Naive thymus-derived CD8-positive, alpha-beta T cell (primary cell): ENCODE measurements at regions not wholly inside any gene's neighbourhood (a gene's known extent, or its start where the extent isn't known, plus 50 kb on each side); places are given as distances from the start of the nearest gene placed in this dataset.
"Not testable (repeated sequence)": the region's sequence is repeated elsewhere in the genome, so short reads cannot be mapped to it uniquely, and the experiment has no call there.

Source experiments
- ATAC-seq, 2 donors: fragments of 150-1000 bp; cut with Tn5 transposase in 1 of 2; sonication (Bioruptor Pico), chemical (Tn5 transposase) in 1 of 2; 1 replicate in 1 of 2; 2 replicates in 1 of 2; pipeline ENCODE4 v1.10.0; 2021; ENCODE audit warnings: mild to moderate bottlenecking in 2 of 2, moderate library complexity in 2 of 2
- POLR2A ChIA-PET: fragments of 350-600 bp; sonication (Branson Sonifier 250); formaldehyde crosslinking; loops from one replicate; lab custom pipeline; 2021; ENCODE audit warnings: antibody characterized with exemption; lab: Charles Lee
- DNase-seq, 10 donors: peaks; one replicate each; pipeline versions ENCODE4 v3.0.0 to v3.0.0-alpha.2; 2020 to 2022
- H3K27ac Mint-ChIP-seq, 10 donors: one replicate each; pipeline ENCODE4 v1.8.0; 2020 to 2022; ENCODE audit warnings: mild to moderate bottlenecking in 10 of 10, mixed read lengths in 10 of 10, moderate library complexity in 4 of 10, inconsistent platforms in 1 of 10
- H3K27me3 Mint-ChIP-seq, 5 donors: one replicate each; pipeline ENCODE4 v1.8.0; 2021 to 2022; ENCODE audit warnings: mixed read lengths in 5 of 5
- H3K36me3 Mint-ChIP-seq, 3 donors: one replicate each; pipeline ENCODE4 v1.8.0; 2020 to 2022; ENCODE audit warnings: mixed read lengths in 3 of 3, mild to moderate bottlenecking in 2 of 3, inconsistent platforms in 1 of 3
- H3K4me1 Mint-ChIP-seq, 4 donors: one replicate each; pipeline ENCODE4 v1.8.0; 2021 to 2022; ENCODE audit warnings: mixed read lengths in 4 of 4
- H3K4me3 Mint-ChIP-seq, 10 donors: one replicate each; pipeline ENCODE4 v1.8.0; 2020 to 2022; ENCODE audit warnings: mild to moderate bottlenecking in 10 of 10, mixed read lengths in 10 of 10, moderate library complexity in 6 of 10, inconsistent platforms in 1 of 10
- H3K9me3 Mint-ChIP-seq, 9 donors: one replicate each; pipeline ENCODE4 v1.8.0; 2020 to 2022; ENCODE audit warnings: mixed read lengths in 9 of 9, mild to moderate bottlenecking in 3 of 9, inconsistent platforms in 1 of 9, moderate library complexity in 1 of 9

DNA sequence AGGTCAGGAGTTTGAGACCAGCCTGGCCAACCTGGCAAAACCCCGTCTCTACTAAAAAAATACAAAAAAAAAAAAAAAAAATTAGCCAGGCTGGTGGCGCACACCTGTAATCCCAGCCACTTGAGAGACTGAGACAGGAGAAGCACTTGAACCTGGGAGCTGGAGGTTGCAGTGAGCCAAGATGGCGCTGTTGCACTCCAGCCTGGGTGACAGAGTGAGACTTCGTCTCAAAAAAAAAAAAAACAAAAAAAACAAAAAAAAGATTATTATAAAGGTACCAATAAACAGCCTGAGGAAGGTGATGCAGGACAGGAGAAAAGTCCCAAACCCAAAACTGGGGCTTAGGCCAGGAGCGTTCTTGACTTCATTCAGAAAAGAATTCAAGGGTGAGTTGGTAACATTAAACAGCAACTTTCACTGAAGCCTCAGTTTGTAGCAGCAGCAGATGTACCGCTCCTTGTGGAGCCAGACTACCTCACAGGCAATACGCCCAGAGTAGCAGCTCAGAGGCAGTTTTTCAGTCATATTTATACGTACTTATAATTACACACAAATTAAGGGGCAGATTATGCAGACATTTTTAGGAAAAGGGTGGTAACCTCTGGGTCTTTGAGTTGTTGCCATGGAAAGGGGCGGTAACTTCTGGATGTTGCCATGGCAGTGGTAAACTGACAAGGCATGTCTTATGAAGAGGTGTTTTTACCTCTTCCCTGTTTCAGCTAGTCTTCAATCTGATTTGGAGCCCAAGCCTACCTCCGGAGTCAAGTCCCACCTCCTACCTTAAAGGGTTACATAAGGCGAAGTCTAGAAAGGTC, 1596.6 kb upstream of the CELF4 start:
- DNase-seq (no peak), ATAC-seq (no peak)
- H3K4me3 Mint-ChIP-seq: no peak overlapping the region
- H3K4me1 Mint-ChIP-seq: no peaks in the 10 kb centered on the region
- H3K27me3 Mint-ChIP-seq: no peaks in the 10 kb centered on the region
- H3K36me3 Mint-ChIP-seq: no peaks in the 10 kb centered on the region
- POLR2A ChIA-PET: no interaction called here
- peaks cover 0 to 22% (median 2%) of the 10 kb centered on the region in 9 donors for H3K9me3 Mint-ChIP-seq
- no peak overlapping the region for H3K27ac Mint-ChIP-seq

DNA sequence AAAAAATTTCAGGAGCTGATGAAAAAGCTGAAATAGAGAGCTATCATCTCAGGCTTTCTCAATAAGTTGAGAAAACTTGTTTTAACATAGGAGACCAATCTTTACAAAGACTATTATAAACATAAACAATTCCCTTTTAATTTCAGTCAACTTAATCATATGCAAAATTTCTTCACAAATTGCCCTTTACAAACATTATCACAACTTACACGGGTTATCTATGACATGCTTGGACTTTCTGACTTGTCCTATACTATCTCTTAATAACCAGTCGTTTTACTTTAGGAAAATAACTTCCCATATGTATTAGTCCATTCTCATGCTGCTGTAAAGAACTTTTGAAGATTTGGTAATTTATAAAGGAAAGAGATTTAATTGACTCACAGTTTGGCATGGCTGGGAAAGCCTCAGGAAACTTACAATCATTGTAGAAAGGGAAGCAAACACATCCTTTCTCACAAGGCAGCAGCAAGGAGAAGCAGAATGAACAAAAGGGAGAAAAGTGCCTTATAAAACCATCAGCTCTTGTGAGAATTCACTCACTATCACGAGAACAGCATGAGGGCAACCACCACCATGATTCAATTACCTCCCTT, 1583.7 kb upstream of the CELF4 start:
- H3K9me3 Mint-ChIP-seq: peaks cover 3 to 42% (median 13%) of the 10 kb centered on the region in 9 donors
- no peak overlapping the region for H3K4me3 Mint-ChIP-seq
- DNase-seq (no peak), ATAC-seq (no peak)
- POLR2A ChIA-PET: no interaction called here
- H3K36me3 Mint-ChIP-seq: no peaks in the 10 kb centered on the region
- peaks cover 0 to 4% (median 0%) of the 10 kb centered on the region in 5 donors for H3K27me3 Mint-ChIP-seq
- H3K4me1 Mint-ChIP-seq: peaks cover 0 to 2% (median 0%) of the 10 kb centered on the region in 4 donors
- H3K27ac Mint-ChIP-seq: no peak overlapping the region

DNA sequence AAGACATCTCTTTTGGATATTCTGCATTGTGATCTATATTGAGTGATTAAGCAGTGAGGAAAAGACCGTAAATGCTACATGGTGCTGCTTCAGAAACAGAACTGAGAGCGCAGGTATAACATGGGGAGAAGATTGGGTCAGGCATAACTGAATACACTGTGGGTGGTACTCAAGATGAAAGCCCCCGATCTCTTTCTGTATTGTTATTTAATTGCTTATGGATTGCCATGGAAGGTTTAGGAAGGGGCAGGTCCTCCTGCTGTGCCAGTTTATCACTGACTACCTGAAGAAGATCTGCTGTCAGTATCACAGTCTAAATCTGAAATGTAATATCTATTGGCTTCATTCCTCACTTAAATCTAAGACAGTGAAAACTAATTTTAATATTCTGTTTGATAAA, 1568.7 kb upstream of the CELF4 start:
- POLR2A ChIA-PET: no interaction called here
- Mint-ChIP-seq H3K27ac (no peak overlapping the region), H3K27me3 (no peaks in the 10 kb centered on the region), H3K4me1 (no peaks in the 10 kb centered on the region), H3K4me3 (no peak overlapping the region), H3K9me3 (peaks cover 3 to 38% (median 11%) of the 10 kb centered on the region in 9 donors), H3K36me3 (no peaks in the 10 kb centered on the region)
- ATAC-seq (no peak), DNase-seq (no peak)

DNA sequence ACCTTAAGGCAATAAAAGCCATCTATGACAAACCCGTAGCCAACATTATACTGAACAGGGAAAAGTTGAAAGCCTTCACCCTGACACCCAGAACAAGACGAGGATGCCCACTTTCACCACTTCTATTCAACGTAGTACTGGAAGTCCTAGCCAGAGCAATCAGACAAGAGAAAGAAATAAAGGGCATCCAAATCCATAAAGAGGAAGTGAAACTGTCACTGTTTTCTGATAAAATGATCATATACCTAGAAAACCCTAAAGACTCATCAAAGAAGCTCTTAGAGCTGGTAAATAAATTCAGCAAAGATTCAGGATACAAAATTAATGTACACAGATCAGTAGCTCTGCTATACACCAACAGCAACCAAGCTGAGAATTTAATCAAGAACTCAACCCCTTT, 1561.9 kb upstream of the CELF4 start:
- POLR2A ChIA-PET, H3K27ac Mint-ChIP-seq, H3K4me3 Mint-ChIP-seq, H3K36me3 Mint-ChIP-seq, DNase-seq, ATAC-seq, H3K4me1 Mint-ChIP-seq, H3K27me3 Mint-ChIP-seq: not testable (repeated sequence)
- peaks cover 0 to 72% (median 9%) of the 10 kb centered on the region in 9 donors for H3K9me3 Mint-ChIP-seq

DNA sequence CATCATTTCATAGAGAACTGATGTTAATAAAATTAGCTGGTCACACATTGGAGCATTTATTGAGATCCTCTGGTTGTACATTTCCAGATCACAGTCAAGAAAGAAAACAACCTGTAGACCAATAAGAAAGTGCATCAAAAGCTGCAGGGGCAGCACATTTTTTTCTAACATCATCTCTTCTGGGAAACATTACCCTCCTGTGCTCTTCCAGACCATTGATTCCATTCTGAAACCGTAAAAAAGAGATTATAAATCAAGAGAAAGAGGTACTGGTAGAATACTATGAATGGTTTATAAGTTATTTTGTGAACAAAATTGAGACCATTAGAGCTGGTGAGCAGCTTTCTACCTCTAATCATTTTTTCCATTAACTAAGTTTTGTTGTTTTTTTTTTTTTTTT, 1548.2 kb upstream of the CELF4 start:
- Mint-ChIP-seq H3K27me3 (no peaks in the 10 kb centered on the region), H3K4me1 (no peaks in the 10 kb centered on the region), H3K4me3 (no peak overlapping the region), H3K36me3 (no peaks in the 10 kb centered on the region), H3K9me3 (peaks cover 0 to 9% (median 0%) of the 10 kb centered on the region in 9 donors), H3K27ac (no peak overlapping the region)
- DNase-seq (no peak), ATAC-seq (no peak)
- POLR2A ChIA-PET: no interaction called here

DNA sequence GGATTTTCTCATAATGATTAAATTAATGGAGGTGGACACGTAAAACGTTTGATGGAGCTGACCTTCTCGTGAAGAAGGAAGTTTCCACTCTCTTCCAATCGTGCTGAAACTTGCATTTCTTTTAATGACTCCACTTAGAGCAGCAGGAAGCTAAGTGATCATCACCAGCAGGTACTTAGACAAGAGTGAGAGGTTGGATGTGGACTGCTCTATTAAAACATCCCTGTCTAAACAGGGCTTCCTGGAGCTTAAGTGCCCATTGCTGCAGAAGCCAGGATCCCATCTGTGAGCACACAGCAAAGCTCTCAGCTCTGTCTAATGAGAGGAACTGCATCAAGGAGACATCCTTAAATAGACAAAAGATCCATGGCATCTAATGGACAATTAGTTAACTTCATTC, 1539.5 kb upstream of the CELF4 start:
- DNase-seq: no peak
- no peak overlapping the region for H3K4me3 Mint-ChIP-seq
- H3K9me3 Mint-ChIP-seq: peaks cover 0 to 4% (median 0%) of the 10 kb centered on the region in 9 donors
- no peaks in the 10 kb centered on the region for H3K36me3 Mint-ChIP-seq
- no peaks in the 10 kb centered on the region for H3K4me1 Mint-ChIP-seq
- POLR2A ChIA-PET: no interaction called here
- ATAC-seq: no peak
- H3K27ac Mint-ChIP-seq: no peak overlapping the region
- H3K27me3 Mint-ChIP-seq: no peaks in the 10 kb centered on the region

DNA sequence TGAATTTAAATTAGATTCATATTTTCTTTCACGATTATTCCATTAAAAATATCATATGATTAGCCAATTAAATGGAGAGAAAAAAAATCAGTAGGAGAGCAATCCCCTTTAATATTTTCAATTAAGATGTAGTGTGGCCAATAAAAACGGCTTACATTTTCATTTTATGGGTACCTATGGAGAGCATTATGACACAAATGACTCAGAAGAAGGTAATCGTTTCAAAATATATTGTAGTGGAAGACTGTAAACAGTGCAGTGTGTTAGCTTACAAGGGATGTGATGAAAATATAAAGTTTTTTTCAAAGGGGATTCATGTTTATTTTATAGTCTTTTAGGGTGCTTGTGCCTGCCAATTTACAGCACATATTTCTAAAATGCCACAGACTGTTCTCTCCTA, 1507.4 kb upstream of the CELF4 start:
- Mint-ChIP-seq H3K36me3 (no peaks in the 10 kb centered on the region), H3K9me3 (peaks cover 0 to 19% (median 5%) of the 10 kb centered on the region in 9 donors), H3K4me3 (no peak overlapping the region), H3K4me1 (no peaks in the 10 kb centered on the region), H3K27me3 (no peaks in the 10 kb centered on the region), H3K27ac (no peak overlapping the region)
- DNase-seq (no peak), ATAC-seq (no peak)
- POLR2A ChIA-PET: no interaction called here

DNA sequence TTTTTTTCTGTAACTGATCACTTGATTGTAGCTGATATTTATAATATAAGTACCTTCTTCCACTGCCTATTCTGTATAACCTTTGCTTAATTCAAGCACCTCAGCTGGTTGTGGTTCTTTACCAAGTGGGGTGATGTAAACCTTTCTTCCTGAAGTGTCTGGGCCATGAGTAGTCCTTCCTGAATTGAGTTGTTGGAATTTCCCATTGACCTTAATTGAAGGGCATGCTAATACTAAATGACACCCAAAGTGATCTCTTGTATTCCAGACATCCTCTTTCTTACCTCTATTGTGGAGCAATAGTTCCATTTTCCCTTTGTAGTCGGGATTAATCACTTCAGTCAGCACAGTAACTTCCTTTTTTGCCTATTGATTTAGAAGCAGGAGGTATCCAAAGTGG, 1496.8 kb upstream of the CELF4 start:
- no peak for DNase-seq
- Mint-ChIP-seq H3K27ac (no peak overlapping the region), H3K27me3 (no peaks in the 10 kb centered on the region), H3K36me3 (no peaks in the 10 kb centered on the region), H3K9me3 (peaks cover 0 to 39% (median 2%) of the 10 kb centered on the region in 9 donors), H3K4me3 (no peak overlapping the region), H3K4me1 (no peaks in the 10 kb centered on the region)
- POLR2A ChIA-PET: no interaction called here
- no peak for ATAC-seq

DNA sequence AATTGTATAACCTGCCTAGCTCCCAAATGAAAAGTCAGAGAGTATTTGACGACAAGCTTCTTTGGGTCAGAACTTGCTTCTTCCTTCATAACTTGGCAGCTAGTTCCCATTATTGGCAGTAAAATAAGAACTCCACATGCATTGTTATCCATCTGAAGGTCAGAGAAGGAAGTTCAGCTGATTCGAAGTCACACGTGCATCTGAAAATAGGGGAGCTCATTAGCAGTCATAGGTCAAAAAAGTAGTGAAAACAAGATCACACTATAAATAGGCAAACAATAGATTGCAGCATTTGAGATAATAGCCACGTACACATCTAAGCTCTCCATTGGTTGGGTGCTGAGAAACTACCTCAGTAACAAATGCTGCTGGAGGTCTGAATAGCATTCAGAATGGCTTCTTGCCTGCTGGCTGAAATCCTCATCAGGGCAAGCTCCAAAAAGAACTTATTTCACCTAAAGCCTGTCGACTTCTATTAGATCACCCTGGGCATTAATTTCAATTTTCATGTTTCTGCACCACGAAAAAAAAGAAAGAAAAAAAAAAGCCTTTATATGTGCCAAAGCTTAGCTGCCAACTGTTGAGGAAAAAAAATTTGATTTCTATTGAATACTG, 1492.9 kb upstream of the CELF4 start:
- no peak overlapping the region for H3K4me3 Mint-ChIP-seq
- no peak for DNase-seq
- H3K27ac Mint-ChIP-seq: no peak overlapping the region
- H3K36me3 Mint-ChIP-seq: no peaks in the 10 kb centered on the region
- peaks cover 0 to 19% (median 0%) of the 10 kb centered on the region in 9 donors for H3K9me3 Mint-ChIP-seq
- ATAC-seq: no peak
- no peaks in the 10 kb centered on the region for H3K4me1 Mint-ChIP-seq
- POLR2A ChIA-PET: no interaction called here
- H3K27me3 Mint-ChIP-seq: no peaks in the 10 kb centered on the region

DNA sequence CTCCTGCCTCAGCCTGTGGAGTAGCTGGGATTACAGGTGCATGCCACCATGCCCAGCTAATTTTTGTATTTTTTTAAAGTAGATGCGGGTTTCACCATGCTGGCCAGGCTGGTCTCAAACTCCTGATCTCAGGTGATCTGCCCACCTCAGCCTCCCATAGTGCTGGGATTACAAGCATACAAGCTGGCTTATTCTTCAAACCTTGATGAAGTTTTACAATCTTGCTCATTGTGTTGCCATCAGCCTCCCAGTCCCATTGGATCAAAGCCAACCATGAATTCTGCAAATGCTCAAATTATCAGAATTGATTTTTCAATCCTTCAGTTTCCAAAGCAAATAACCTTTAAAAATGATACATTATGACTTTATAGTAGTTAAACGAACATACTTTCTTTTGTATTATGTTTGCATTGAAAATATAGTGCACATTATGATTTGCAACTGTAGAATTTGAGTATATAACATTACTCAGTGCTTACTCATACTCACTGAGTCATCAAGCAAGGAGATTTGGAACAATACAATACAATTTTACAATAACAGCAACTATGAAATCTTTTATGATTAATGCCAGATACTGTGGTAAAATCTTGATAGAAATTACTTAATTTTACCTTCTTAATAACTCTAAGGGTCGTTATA, 1491.9 kb upstream of the CELF4 start:
- Mint-ChIP-seq H3K9me3 (peaks cover 0 to 11% (median 0%) of the 10 kb centered on the region in 9 donors), H3K4me1 (no peaks in the 10 kb centered on the region), H3K27me3 (no peaks in the 10 kb centered on the region), H3K27ac (no peak overlapping the region), H3K36me3 (no peaks in the 10 kb centered on the region), H3K4me3 (no peak overlapping the region)
- ATAC-seq: no peak
- no peak for DNase-seq
- POLR2A ChIA-PET: no interaction called here

DNA sequence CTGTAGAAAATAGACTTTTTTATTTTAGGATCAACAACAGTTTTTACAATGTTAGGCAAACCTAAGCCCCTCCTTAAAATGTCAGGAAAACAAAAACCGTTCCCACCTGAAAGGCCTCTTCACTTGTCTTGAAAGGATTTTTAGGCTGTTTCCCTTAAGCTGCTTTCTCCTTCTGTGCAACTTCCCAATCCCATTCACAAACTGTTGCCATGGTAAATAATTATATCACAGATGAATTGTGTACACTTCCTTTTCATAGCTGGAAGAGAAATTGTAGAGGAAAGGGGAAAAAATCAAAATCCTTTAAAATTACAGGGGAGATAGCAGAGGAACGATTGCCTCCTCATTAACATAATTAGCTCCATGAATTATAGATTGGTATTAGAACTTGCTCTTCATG, 1488.0 kb upstream of the CELF4 start:
- DNase-seq: no peak
- Mint-ChIP-seq H3K27me3 (no peaks in the 10 kb centered on the region), H3K36me3 (no peaks in the 10 kb centered on the region), H3K4me3 (no peak overlapping the region), H3K9me3 (peaks cover 0 to 8% (median 0%) of the 10 kb centered on the region in 9 donors), H3K27ac (no peak overlapping the region), H3K4me1 (no peaks in the 10 kb centered on the region)
- no peak for ATAC-seq
- POLR2A ChIA-PET: no interaction called here

DNA sequence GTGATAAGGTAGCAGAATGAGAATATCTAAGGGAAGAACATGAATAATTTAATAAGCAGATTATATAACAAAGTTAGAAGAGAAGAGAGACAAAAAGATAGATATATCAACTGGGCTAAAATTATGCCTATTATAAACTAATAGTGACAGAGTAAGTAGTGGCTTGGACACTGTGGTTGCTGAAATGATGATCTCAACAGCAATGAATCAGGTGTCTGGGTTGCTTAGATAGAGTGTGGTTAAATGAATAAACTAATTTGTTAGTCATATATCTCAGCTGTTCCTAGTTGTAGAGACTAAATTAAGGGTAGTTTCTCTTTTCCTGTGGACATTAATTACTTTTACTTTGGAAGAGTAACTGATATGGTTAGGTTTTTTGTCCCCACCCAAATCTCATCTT, 1485.4 kb upstream of the CELF4 start:
- Mint-ChIP-seq H3K9me3 (peaks cover 0 to 14% (median 0%) of the 10 kb centered on the region in 9 donors), H3K4me3 (no peak overlapping the region), H3K36me3 (no peaks in the 10 kb centered on the region), H3K4me1 (no peaks in the 10 kb centered on the region), H3K27me3 (no peaks in the 10 kb centered on the region), H3K27ac (no peak overlapping the region)
- ATAC-seq (no peak), DNase-seq (no peak)
- POLR2A ChIA-PET: no interaction called here

DNA sequence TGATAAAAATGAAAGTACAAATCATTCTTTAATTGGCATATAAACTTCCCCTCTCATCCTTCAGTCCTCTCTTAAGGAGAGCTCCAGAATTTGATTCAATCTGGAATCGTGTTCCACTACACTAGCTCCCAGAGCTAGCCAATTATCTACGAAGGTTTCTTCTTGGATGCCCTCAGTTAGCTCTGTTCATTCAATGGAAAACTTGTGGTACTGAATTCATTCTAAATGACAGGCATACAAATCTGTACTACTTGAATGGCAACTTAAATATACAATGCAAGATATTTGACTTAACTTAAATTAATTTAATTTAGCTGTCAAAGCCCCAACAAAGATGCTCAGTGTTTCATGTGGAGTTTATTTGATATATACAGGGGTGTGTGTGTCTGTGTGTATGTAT, 1474.2 kb upstream of the CELF4 start:
- ATAC-seq: no peak
- Mint-ChIP-seq H3K36me3 (no peaks in the 10 kb centered on the region), H3K27ac (no peak overlapping the region), H3K4me3 (no peak overlapping the region), H3K27me3 (no peaks in the 10 kb centered on the region), H3K4me1 (no peaks in the 10 kb centered on the region), H3K9me3 (peaks cover 0 to 11% (median 0%) of the 10 kb centered on the region in 9 donors)
- DNase-seq: no peak
- POLR2A ChIA-PET: no interaction called here
